ENCODE measurements at regions not wholly inside any gene's neighbourhood (a gene's known extent, or its start where the extent isn't known, plus 50 kb on each side); places are given as distances from the start of the nearest gene placed in this dataset.

GRCh38 chr4:81375745-81376144 is 96.0 kb downstream of the RASGEF1B start:
- H3K4me3 ChIP-seq: no peak overlapping the region
- no peak overlapping the region for H3K27ac ChIP-seq
- no peak for TF ChIP-seq CTCF (IDR thresholded peaks at IDR 0.05)
- no peak for DNase-seq (ENCODE audit: low spot score)

GRCh38 chr4:81369886-81370285 is 101.8 kb downstream of the RASGEF1B start:
- H3K27ac ChIP-seq: no peak overlapping the region
- no peak for DNase-seq (ENCODE audit: low spot score)
- H3K4me3 ChIP-seq: no peak overlapping the region
- no peak for TF ChIP-seq CTCF (IDR thresholded peaks at IDR 0.05)

GRCh38 chr4:81366779-81367178 is 104.9 kb downstream of the RASGEF1B start:
- Histone ChIP-seq H3K4me3 (no peak overlapping the region), H3K27ac (no peak overlapping the region)
- DNase-seq (ENCODE audit: low spot score): no peak
- TF ChIP-seq CTCF (IDR thresholded peaks at IDR 0.05): no peak

GRCh38 chr4:81360737-81361136 is 111.0 kb downstream of the RASGEF1B start:
- H3K4me3 ChIP-seq: no peak overlapping the region
- TF ChIP-seq CTCF (IDR thresholded peaks at IDR 0.05): no peak
- H3K27ac ChIP-seq: no peak overlapping the region
- no peak for DNase-seq (ENCODE audit: low spot score)

GRCh38 chr4:81359207-81359606 is 112.5 kb downstream of the RASGEF1B start:
- no peak for TF ChIP-seq CTCF (IDR thresholded peaks at IDR 0.05)
- Histone ChIP-seq H3K4me3 (no peak overlapping the region), H3K27ac (no peak overlapping the region)
- no peak for DNase-seq (ENCODE audit: low spot score)

- no peak overlapping the region for H3K4me3 ChIP-seq
- DNase-seq (ENCODE audit: low spot score): no peak
- no peak overlapping the region for H3K27ac ChIP-seq
- TF ChIP-seq CTCF (IDR thresholded peaks at IDR 0.05): no peak
These were observed 113.6 kb downstream of the RASGEF1B start for GRCh38 chr4:81358154-81358553.

- TF ChIP-seq CTCF (IDR thresholded peaks at IDR 0.05): no peak
These were observed 115.1 kb downstream of the RASGEF1B start for GRCh38 chr4:81356621-81357020.

More at GRCh38 chr4:81356621-81357020, 115.1 kb downstream of the RASGEF1B start:
- no peak overlapping the region for H3K4me3 ChIP-seq
- no peak overlapping the region for H3K27ac ChIP-seq
- DNase-seq (ENCODE audit: low spot score): no peak
